GM18505 (cell line): ENCODE measurements at regions not wholly inside any gene's neighbourhood (a gene's known extent, or its start where the extent isn't known, plus 50 kb on each side); places are given as distances from the start of the nearest gene placed in this dataset.

Source experiments
- ATAC-seq: cut with Tn5 transposase; IDR thresholded peaks from one replicate; pipeline ENCODE4 v1.9.1; 2021; ENCODE audit not compliant: unreplicated experiment
- POLR2A ChIP-seq: IDR thresholded peaks from 4 replicates; pipeline ENCODE4 v1.6.1; 2011; ENCODE audit warnings: borderline replicate concordance; ENCODE audit not compliant: insufficient read depth, insufficient read length; ENCODE audit errors: extremely low read depth

DNA sequence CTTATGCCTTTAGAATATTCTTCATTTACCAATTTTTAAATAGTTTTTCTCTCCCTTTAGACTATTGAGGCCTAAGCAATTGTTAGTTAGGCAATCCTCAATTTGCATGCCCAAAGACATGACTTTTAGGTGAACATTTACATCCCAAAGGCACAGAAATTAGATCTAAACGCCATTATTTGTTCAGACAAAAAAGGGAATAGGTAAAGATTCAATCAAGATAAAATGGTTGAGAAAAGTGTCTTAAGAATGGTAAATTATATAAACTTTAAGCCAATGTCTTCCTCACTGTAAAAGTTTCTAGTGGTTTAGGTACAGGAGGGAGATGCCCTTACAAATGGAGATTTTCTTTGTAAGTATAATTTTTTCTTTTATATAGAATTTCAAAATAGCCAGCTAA is 50.2 kb upstream of the MME start:
- ATAC-seq = no peak
- no peak for TF ChIP-seq POLR2A

DNA sequence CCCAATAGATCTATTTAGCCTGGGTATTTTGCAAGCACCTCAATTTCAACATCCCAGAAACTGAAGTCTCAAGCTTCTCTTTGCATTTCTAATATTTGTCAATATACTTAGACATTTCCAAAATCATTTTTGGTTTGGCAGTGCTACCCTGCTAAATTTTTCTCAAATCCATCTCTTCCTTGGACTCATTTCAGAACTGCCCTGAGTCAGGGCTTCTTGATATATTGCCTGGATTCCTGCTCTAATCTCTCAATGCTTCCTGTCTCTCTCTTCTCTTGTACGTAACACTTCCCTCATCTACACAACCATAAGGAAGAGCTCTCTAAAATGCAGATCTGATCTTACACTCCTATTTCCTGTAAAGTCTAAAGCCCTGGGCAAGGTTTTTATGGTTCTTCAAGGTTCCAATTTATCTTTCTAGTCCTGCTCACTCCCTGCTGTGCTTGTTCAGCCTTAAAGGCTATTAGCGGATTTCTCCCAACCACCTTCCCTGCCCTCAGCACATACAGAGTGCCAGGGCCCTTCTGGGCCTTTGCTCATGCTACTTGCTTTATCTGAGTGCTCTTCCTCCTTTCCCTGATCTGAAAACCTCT is 53.0 kb upstream of the MME start:
- ATAC-seq = no peak
- no peak for TF ChIP-seq POLR2A

DNA sequence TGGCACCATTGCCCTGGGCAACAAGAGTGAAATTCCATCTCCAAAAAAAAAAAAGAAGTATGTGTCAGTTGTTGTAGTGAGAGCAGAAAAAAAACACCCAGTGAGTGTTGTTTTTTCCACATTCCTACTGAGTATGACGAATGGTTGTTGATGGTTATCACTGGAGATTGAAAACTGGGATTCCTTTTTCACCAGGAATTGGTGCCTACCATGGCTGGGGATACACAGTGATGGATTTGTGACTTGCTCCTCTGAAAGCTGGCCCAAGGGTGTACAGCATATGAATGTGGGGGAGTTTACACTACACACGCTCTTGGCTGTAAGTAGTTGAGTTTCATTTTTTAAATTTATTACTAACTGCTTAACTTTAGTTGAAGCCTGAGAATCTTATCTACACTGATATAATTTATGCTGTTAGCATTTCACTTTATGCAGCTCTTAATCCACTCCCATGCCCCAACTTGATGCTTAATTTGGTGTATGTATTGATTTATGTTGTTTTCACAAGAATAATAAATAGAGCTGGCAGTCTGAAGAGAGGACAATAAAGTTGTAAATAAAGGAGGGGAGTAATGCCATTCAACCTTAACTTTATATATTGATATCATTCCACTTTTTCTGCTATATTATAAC is 56.0 kb upstream of the MME start:
- no peak for TF ChIP-seq POLR2A

GRCh38 chr3:155022896-155023295 is 57.2 kb upstream of the MME start:
- ATAC-seq = no peak
- TF ChIP-seq POLR2A = no peak

More for the DNA sequence above, 56.0 kb upstream of the MME start:
- ATAC-seq = no peak

GRCh38 chr3:155019575-155019974 is 60.5 kb upstream of the MME start:
- no peak for TF ChIP-seq POLR2A
- no peak for ATAC-seq

- no peak for ATAC-seq
- TF ChIP-seq POLR2A = no peak
Observed at GRCh38 chr3:155018621-155019330, 61.3 kb upstream of the MME start.

DNA sequence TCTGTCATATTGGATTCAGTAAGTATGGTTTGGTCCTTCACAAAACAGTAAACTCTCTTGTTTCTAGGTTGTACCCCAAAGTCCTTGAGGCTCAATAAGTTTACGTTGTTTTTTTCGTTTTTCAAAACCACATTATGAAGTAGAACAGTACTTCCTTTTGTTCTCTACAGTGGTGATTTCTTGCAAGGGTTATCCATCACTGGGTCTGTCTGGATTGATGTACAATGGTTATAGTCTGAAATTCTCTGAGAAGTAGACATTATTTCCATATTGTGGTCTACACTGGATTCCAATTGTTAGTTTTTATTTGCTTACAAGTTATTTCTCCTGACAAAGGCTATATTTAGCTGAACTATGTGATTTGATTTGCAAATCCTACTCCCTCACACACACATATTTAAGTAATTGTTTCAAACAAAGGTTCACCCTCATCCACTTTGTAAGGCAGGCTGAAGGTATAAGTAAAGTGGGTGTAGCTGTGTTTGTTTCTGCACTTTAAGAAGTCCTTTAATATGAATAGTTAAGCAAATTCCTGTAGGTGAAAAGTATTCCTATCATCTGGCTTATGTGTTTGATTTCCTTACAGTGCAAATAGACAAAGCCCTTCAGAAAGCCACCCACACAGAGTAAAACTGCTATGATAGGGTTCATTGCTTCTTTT is 64.2 kb upstream of the MME start:
- no peak for ATAC-seq
- no peak for TF ChIP-seq POLR2A

GRCh38 chr3:155014953-155015352 is 65.2 kb upstream of the MME start:
- no peak for ATAC-seq
- TF ChIP-seq POLR2A = no peak

- ATAC-seq = no peak
- TF ChIP-seq POLR2A = no peak
Observed at GRCh38 chr3:155013427-155013826, 66.7 kb upstream of the MME start.

GRCh38 chr3:155012584-155012983 is 67.5 kb upstream of the MME start:
- ATAC-seq = no peak
- no peak for TF ChIP-seq POLR2A

DNA sequence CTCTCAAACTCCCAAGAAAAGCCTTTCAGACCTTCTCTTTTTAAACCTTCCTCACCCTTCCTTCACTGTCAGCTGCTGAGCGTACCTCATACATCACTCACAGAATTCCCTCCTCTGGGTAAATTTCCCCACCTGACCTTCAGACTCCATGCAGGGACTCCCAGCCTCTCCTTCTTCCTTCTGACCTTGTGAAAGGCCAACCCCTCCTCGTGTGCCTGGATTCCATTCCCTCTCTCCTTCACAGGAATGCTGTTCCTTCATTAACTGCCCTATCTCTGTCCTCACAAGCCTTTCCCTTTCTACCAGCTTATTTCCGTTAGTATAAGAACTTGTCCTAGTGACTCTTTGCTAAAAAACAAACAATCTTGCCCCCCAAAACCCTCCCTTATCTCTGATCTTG is 69.7 kb upstream of the MME start:
- no peak for TF ChIP-seq POLR2A
- ATAC-seq = no peak

GRCh38 chr3:155009217-155009616 is 70.9 kb upstream of the MME start:
- no peak for ATAC-seq
- no peak for TF ChIP-seq POLR2A

GRCh38 chr3:155007729-155008128 is 72.4 kb upstream of the MME start:
- no peak for ATAC-seq
- TF ChIP-seq POLR2A = no peak
